Lower leg skin (tissue), 3 donors: ENCODE measurements at regions not wholly inside any gene's neighbourhood (a gene's known extent, or its start where the extent isn't known, plus 50 kb on each side); places are given as distances from the start of the nearest gene placed in this dataset.

ENCODE experiments used
- CTCF ChIP-seq, 3 donors: fragments of 450-650 bp; IDR thresholded peaks; one replicate each; pipeline ENCODE4 v1.5.1; 2016; ENCODE audit warnings: antibody characterized with exemption in 3 of 3, mild to moderate bottlenecking in 3 of 3, moderate library complexity in 2 of 3
- POLR2A ChIP-seq, 2 donors: fragments of 450-650 bp; IDR thresholded peaks; one replicate each; pipeline ENCODE4 v1.6.1; 2016 to 2017; ENCODE audit warnings: antibody characterized with exemption in 2 of 2, mild to moderate bottlenecking in 1 of 2, moderate library complexity in 1 of 2

GRCh38 chr2:239735131-239735828, 289.9 kb downstream of the NDUFA10 start:
- no peak for TF ChIP-seq CTCF (IDR thresholded peaks at IDR 0.05)
- TF ChIP-seq POLR2A (IDR thresholded peaks at IDR 0.05) = no peak
